Right cardiac atrium (tissue), 5 donors: ENCODE measurements at regions not wholly inside any gene's neighbourhood (a gene's known extent, or its start where the extent isn't known, plus 50 kb on each side); places are given as distances from the start of the nearest gene placed in this dataset.

ENCODE experiments used
- ATAC-seq, 2 donors: fragments of 200-7000 bp; cut with Tn5 transposase; one replicate each; pipeline versions ENCODE4 v1.8.0 to v1.9.1; 2020; ENCODE audit warnings: moderate library complexity in 2 of 2, mild to moderate bottlenecking in 1 of 2
- DNase-seq, 3 donors: peaks; one replicate each; pipeline ENCODE4 v3.0.0-alpha.2; 2020
- H3K27ac ChIP-seq: one replicate; pipeline ENCODE4 v1.5.1; 2013; ENCODE audit warnings: mild to moderate bottlenecking, low read length, control low read depth, moderate library complexity
- H3K27me3 ChIP-seq: one replicate; pipeline ENCODE4 v1.6.1; 2013; ENCODE audit not compliant: control insufficient read depth, insufficient read depth
- H3K4me1 ChIP-seq: one replicate; pipeline ENCODE4 v1.6.1; 2013; ENCODE audit warnings: low read length; ENCODE audit not compliant: control insufficient read depth, insufficient read depth
- H3K4me3 ChIP-seq: one replicate; pipeline ENCODE4 v1.5.1; 2013; ENCODE audit warnings: low read length, control low read depth
- H3K9me3 ChIP-seq: one replicate; pipeline ENCODE4 v1.6.1; 2013; ENCODE audit warnings: low read length; ENCODE audit not compliant: control insufficient read depth
- WGBS: extraction: QIAGEN DNeasy Blood & Tissue Kit; methylation state at CpG from one replicate; pipeline ENCODE4 v1.1.7; 2013; 5-methylcytosine and 5-hydroxymethylcytosine counted together
- intact Hi-C, 4 donors: fragments of 100-400 bp; cut with DNase I; formaldehyde crosslinking; loops; one replicate each; pipeline versions ENCODE4 v1.11.0 to v1.14.0; 2022 to 2023
- donor health status: healthy with polysubstance abuse.
- donor health status: DM: no; HTN: yes; CAD: no.
- donor health status: DM: no; HTN: no; CAD: no.
- donor health status: DM: no; HTN: yes; CAD: no; lungs with severe emphysema.
- donor health status: DM: yes; HTN: yes; CAD: no.

- no peak for ATAC-seq
Observed at GRCh38 chr5:118565335-118565971, 422.9 kb downstream of the DTWD2 start.

GRCh38 chr5:118561971-118562370, 426.4 kb downstream of the DTWD2 start:
- peak; percentile 43 to 82 for ATAC-seq
- intact Hi-C loops = no loop called here
- peak overlapping the region; percentile 11 for H3K4me3 ChIP-seq
- peak in 1 of 3 donors; percentile 33 for DNase-seq
- H3K9me3 ChIP-seq = no peaks in the 10 kb centered on the region
- 61% methylated on average over 3 of the region's 3 CpGs for WGBS
- H3K4me1 ChIP-seq = no peaks in the 10 kb centered on the region
- H3K27me3 ChIP-seq = no peaks in the 10 kb centered on the region
- H3K27ac ChIP-seq = no peak overlapping the region

More at GRCh38 chr5:118565335-118565971, 422.9 kb downstream of the DTWD2 start:
- intact Hi-C loops = no loop called here
- Histone ChIP-seq H3K4me1 (no peaks in the 10 kb centered on the region), H3K27me3 (no peaks in the 10 kb centered on the region), H3K27ac (no peak overlapping the region), H3K4me3 (no peak overlapping the region), H3K9me3 (no peaks in the 10 kb centered on the region)
- 79% methylated on average over 12 of the region's 12 CpGs for WGBS
- DNase-seq = no peak

GRCh38 chr5:118561235-118561634, 427.1 kb downstream of the DTWD2 start:
- ATAC-seq = no peak
- intact Hi-C loops = no loop called here
- Histone ChIP-seq H3K27me3 (no peaks in the 10 kb centered on the region), H3K4me1 (peaks cover under 1% of the 10 kb centered on the region), H3K9me3 (no peaks in the 10 kb centered on the region), H3K27ac (peak overlapping the region; percentile 39), H3K4me3 (peak overlapping the region; percentile 11)
- no peak for DNase-seq

- intact Hi-C loops = no loop called here
- Histone ChIP-seq H3K9me3 (no peaks in the 10 kb centered on the region), H3K4me3 (peak overlapping the region; percentile 32), H3K27ac (no peak overlapping the region), H3K4me1 (peaks cover 3% of the 10 kb centered on the region), H3K27me3 (no peaks in the 10 kb centered on the region)
- WGBS = 84% methylated on average over 1 of the region's 1 CpG
- DNase-seq = no peak
- no peak for ATAC-seq
Observed at GRCh38 chr5:118558871-118559270, 429.5 kb downstream of the DTWD2 start.

- no peaks in the 10 kb centered on the region for H3K27me3 ChIP-seq
- H3K4me1 ChIP-seq = peaks cover 5% of the 10 kb centered on the region
- H3K27ac ChIP-seq = peak overlapping the region; percentile 51
- no peak for DNase-seq
- no peak for ATAC-seq
- WGBS = 87% methylated on average over 4 of the region's 4 CpGs
- H3K4me3 ChIP-seq = no peak overlapping the region
- H3K9me3 ChIP-seq = no peaks in the 10 kb centered on the region
- intact Hi-C loops = no loop called here
Observed at GRCh38 chr5:118557251-118557661, 431.1 kb downstream of the DTWD2 start.

GRCh38 chr5:118556792-118557191, 431.6 kb downstream of the DTWD2 start:
- Histone ChIP-seq H3K4me3 (no peak overlapping the region), H3K4me1 (peaks cover 5% of the 10 kb centered on the region), H3K27me3 (no peaks in the 10 kb centered on the region), H3K9me3 (no peaks in the 10 kb centered on the region), H3K27ac (no peak overlapping the region)
- intact Hi-C loops = no loop called here
- WGBS = 74% methylated on average over 5 of the region's 5 CpGs
- DNase-seq (no peak), ATAC-seq (no peak)

- DNase-seq (no peak), ATAC-seq (no peak)
- Histone ChIP-seq H3K9me3 (no peaks in the 10 kb centered on the region), H3K4me1 (peaks cover 5% of the 10 kb centered on the region), H3K27me3 (no peaks in the 10 kb centered on the region), H3K27ac (no peak overlapping the region), H3K4me3 (no peak overlapping the region)
- intact Hi-C loops = no loop called here
- 77% methylated on average over 2 of the region's 2 CpGs for WGBS
Observed at GRCh38 chr5:118555727-118556126, 432.6 kb downstream of the DTWD2 start.

GRCh38 chr5:118554981-118555380, 433.4 kb downstream of the DTWD2 start:
- Histone ChIP-seq H3K27ac (peak overlapping the region; percentile 52), H3K27me3 (no peaks in the 10 kb centered on the region), H3K4me3 (no peak overlapping the region), H3K9me3 (no peaks in the 10 kb centered on the region), H3K4me1 (peaks cover 5% of the 10 kb centered on the region)
- ATAC-seq (no peak), DNase-seq (no peak)
- intact Hi-C loops = no loop called here
- WGBS = 82% methylated on average over 4 of the region's 4 CpGs

GRCh38 chr5:118554241-118554640, 434.1 kb downstream of the DTWD2 start:
- H3K9me3 ChIP-seq = no peaks in the 10 kb centered on the region
- no peak for DNase-seq
- H3K4me3 ChIP-seq = no peak overlapping the region
- H3K4me1 ChIP-seq = peaks cover 5% of the 10 kb centered on the region
- no peaks in the 10 kb centered on the region for H3K27me3 ChIP-seq
- no peak overlapping the region for H3K27ac ChIP-seq
- no peak for ATAC-seq
- intact Hi-C loops = no loop called here
- 91% methylated on average over 2 of the region's 2 CpGs for WGBS

- DNase-seq = peak; percentile 75 to 80 (median 78)
- intact Hi-C loops = no loop called here
Observed at GRCh38 chr5:118553662-118554061, 434.7 kb downstream of the DTWD2 start.

GRCh38 chr5:118552731-118553360, 435.5 kb downstream of the DTWD2 start:
- no peaks in the 10 kb centered on the region for H3K27me3 ChIP-seq
- ATAC-seq = no peak
- 74% methylated on average over 2 of the region's 2 CpGs for WGBS
- peaks cover 5% of the 10 kb centered on the region for H3K4me1 ChIP-seq
- peak overlapping the region; percentile 45 for H3K27ac ChIP-seq
- no peak for DNase-seq
- H3K4me3 ChIP-seq = no peak overlapping the region
- intact Hi-C loops = no loop called here
- H3K9me3 ChIP-seq = no peaks in the 10 kb centered on the region

More at GRCh38 chr5:118553662-118554061, 434.7 kb downstream of the DTWD2 start:
- H3K4me1 ChIP-seq = peaks cover 5% of the 10 kb centered on the region
- no peaks in the 10 kb centered on the region for H3K9me3 ChIP-seq
- no peak overlapping the region for H3K4me3 ChIP-seq
- peak overlapping the region; percentile 49 for H3K27ac ChIP-seq
- H3K27me3 ChIP-seq = no peaks in the 10 kb centered on the region
- 30% methylated on average over 3 of the region's 3 CpGs for WGBS
- ATAC-seq = peak; percentile 92 to 93
